MCF 10A (cell line): ENCODE measurements at regions not wholly inside any gene's neighbourhood (a gene's known extent, or its start where the extent isn't known, plus 50 kb on each side); places are given as distances from the start of the nearest gene placed in this dataset.

Experiments used
- BruUV-seq: library from RNA; stranded (reverse); fragments of 400-500 nt; replicated peaks from 2 replicates; lab custom pipeline; 2021; lab: Mats Ljungman, UMichigan
- CTCF ChIA-PET: fragments of 300-600 bp; sonication (Branson Sonifier 250); formaldehyde crosslinking; extraction: SDS; loops from one replicate; lab custom pipeline; 2021; ENCODE audit warnings: antibody characterized with exemption, inconsistent platforms; lab: Yijun Ruan, JAX
- POLR2A ChIA-PET: fragments of 300-600, 350-650 bp; sonication (Branson Sonifier 250); formaldehyde crosslinking; extraction: SDS; loops from one replicate; lab custom pipeline; 2020; ENCODE audit warnings: antibody characterized with exemption, inconsistent platforms; lab: Yijun Ruan, JAX
- DNase-seq: peaks from one replicate; pipeline ENCODE4 v3.0.0-alpha.2; 2018; ENCODE audit not compliant: unreplicated experiment
- H3K27ac Mint-ChIP-seq: one replicate; pipeline ENCODE4 v1.8.0; 2022; ENCODE audit warnings: mild to moderate bottlenecking, low read depth, mixed read lengths; ENCODE audit not compliant: unreplicated experiment
- H3K27me3 Mint-ChIP-seq: one replicate; pipeline ENCODE4 v1.8.0; 2022; ENCODE audit warnings: mixed read lengths; ENCODE audit not compliant: insufficient read depth, unreplicated experiment
- H3K36me3 Mint-ChIP-seq: one replicate; pipeline ENCODE4 v1.8.0; 2022; ENCODE audit warnings: mild to moderate bottlenecking, moderate library complexity, mixed read lengths; ENCODE audit not compliant: insufficient read depth, unreplicated experiment
- H3K4me1 Mint-ChIP-seq: one replicate; pipeline ENCODE4 v1.8.0; 2022; ENCODE audit warnings: mixed read lengths; ENCODE audit not compliant: insufficient read depth, unreplicated experiment
- H3K4me3 Mint-ChIP-seq: one replicate; pipeline ENCODE4 v1.8.0; 2022; ENCODE audit warnings: mild to moderate bottlenecking, moderate library complexity, mixed read lengths; ENCODE audit not compliant: unreplicated experiment
- H3K9me3 Mint-ChIP-seq: one replicate; pipeline ENCODE4 v1.8.0; 2022; ENCODE audit warnings: mixed read lengths; ENCODE audit not compliant: unreplicated experiment
- intact Hi-C: fragments of 100-400 bp; cut with micrococcal nuclease; formaldehyde crosslinking; loops from 2 replicates; pipeline ENCODE4 v1.14.1; 2022
- TF ChIP-seq, protein P1 (sequence below): fragments of 200-600 bp; IDR thresholded peaks from one replicate; pipeline ENCODE4 v1.8.0; 2022; ENCODE audit warnings: antibody characterized with exemption, mild to moderate bottlenecking; ENCODE audit not compliant: unreplicated experiment

- ChIA-PET POLR2A (interaction anchor here (0.7 to 0.8 kb wide), 2 partner anchors 16 to 104 kb away, joined by 3 read pairs; no protein-coding TSS in a partner anchor), CTCF (no interaction called here)
- no peak for DNase-seq
- Mint-ChIP-seq H3K27ac (no peak overlapping the region), H3K4me1 (peaks cover 32% of the 10 kb centered on the region), H3K9me3 (no peaks in the 10 kb centered on the region), H3K36me3 (no peaks in the 10 kb centered on the region), H3K4me3 (no peak overlapping the region), H3K27me3 (no peaks in the 10 kb centered on the region)
- intact Hi-C loops: no loop called here
- no TSS peak for BruUV-seq
- TF ChIP-seq, protein P1, sequence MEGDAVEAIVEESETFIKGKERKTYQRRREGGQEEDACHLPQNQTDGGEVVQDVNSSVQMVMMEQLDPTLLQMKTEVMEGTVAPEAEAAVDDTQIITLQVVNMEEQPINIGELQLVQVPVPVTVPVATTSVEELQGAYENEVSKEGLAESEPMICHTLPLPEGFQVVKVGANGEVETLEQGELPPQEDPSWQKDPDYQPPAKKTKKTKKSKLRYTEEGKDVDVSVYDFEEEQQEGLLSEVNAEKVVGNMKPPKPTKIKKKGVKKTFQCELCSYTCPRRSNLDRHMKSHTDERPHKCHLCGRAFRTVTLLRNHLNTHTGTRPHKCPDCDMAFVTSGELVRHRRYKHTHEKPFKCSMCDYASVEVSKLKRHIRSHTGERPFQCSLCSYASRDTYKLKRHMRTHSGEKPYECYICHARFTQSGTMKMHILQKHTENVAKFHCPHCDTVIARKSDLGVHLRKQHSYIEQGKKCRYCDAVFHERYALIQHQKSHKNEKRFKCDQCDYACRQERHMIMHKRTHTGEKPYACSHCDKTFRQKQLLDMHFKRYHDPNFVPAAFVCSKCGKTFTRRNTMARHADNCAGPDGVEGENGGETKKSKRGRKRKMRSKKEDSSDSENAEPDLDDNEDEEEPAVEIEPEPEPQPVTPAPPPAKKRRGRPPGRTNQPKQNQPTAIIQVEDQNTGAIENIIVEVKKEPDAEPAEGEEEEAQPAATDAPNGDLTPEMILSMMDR: no peak
These were observed 176.1 kb upstream of the TLE3 start for GRCh38 chr15:70273808-70274207.

- no TSS peak for BruUV-seq
- ChIA-PET CTCF (no interaction called here), POLR2A (no interaction called here)
- no peak for DNase-seq
- H3K9me3 Mint-ChIP-seq: no peaks in the 10 kb centered on the region
- intact Hi-C loops: no loop called here
- no peak overlapping the region for H3K4me3 Mint-ChIP-seq
- H3K27ac Mint-ChIP-seq: no peak overlapping the region
- peaks cover 43% of the 10 kb centered on the region for H3K4me1 Mint-ChIP-seq
- H3K36me3 Mint-ChIP-seq: no peaks in the 10 kb centered on the region
- no peaks in the 10 kb centered on the region for H3K27me3 Mint-ChIP-seq
- TF ChIP-seq, protein P1: no peak
These were observed 175.0 kb upstream of the TLE3 start for GRCh38 chr15:70272565-70273355.

GRCh38 chr15:70271422-70272088 is 173.8 kb upstream of the TLE3 start:
- no TSS peak for BruUV-seq
- Mint-ChIP-seq H3K4me1 (peaks cover 55% of the 10 kb centered on the region), H3K27ac (peak overlapping the region; percentile 87), H3K36me3 (no peaks in the 10 kb centered on the region), H3K9me3 (no peaks in the 10 kb centered on the region), H3K27me3 (no peaks in the 10 kb centered on the region), H3K4me3 (no peak overlapping the region)
- CTCF ChIA-PET: interaction anchor here (0.6 to 1.1 kb wide), 2 partner anchors 46 to 150 kb away, joined by 3 read pairs; no protein-coding TSS in a partner anchor
- intact Hi-C loops: no loop called here
- TF ChIP-seq, protein P1: no peak
- peak; percentile 99 for DNase-seq
- POLR2A ChIA-PET: interaction anchor here (0.7 to 4.1 kb wide), 12 partner anchors 19 to 195 kb away, joined by 3 to 22 read pairs (median 3); partner anchors contain the start of gene TLE3

GRCh38 chr15:70270752-70271111 is 173.0 kb upstream of the TLE3 start:
- TF ChIP-seq, protein P1: no peak
- intact Hi-C loops: no loop called here
- no peak for DNase-seq
- H3K4me3 Mint-ChIP-seq: no peak overlapping the region
- POLR2A ChIA-PET: interaction anchor here (0.6 to 4.1 kb wide), 12 partner anchors 19 to 713 kb away, joined by 3 to 22 read pairs (median 3); partner anchors contain the start of gene TLE3
- no peaks in the 10 kb centered on the region for H3K27me3 Mint-ChIP-seq
- no peak overlapping the region for H3K27ac Mint-ChIP-seq
- peaks cover 57% of the 10 kb centered on the region for H3K4me1 Mint-ChIP-seq
- no peaks in the 10 kb centered on the region for H3K9me3 Mint-ChIP-seq
- no TSS peak for BruUV-seq
- CTCF ChIA-PET: interaction anchor here (0.7 to 1.3 kb wide), 3 partner anchors 16 to 94 kb away, joined by 3 to 4 read pairs (median 3); no protein-coding TSS in a partner anchor
- no peaks in the 10 kb centered on the region for H3K36me3 Mint-ChIP-seq
